Endothelial cell of hepatic sinusoid (primary cell): ENCODE measurements at regions not wholly inside any gene's neighbourhood (a gene's known extent, or its start where the extent isn't known, plus 50 kb on each side); places are given as distances from the start of the nearest gene placed in this dataset.
"Not testable (repeated sequence)": the region's sequence is repeated elsewhere in the genome, so short reads cannot be mapped to it uniquely, and the experiment has no call there.

ENCODE experiments used
- in situ Hi-C: cut with HindIII; loops from 2 replicates; pipeline ENCODE4 v1.10.0; 2017; ENCODE audit warnings: low sequenced_read_pairs

GRCh38 chr3:152656214-152656971 lies 178.5 kb upstream of the P2RY1 start:
- in situ Hi-C loops: no loop called here

GRCh38 chr3:152656972-152657355 lies 178.0 kb upstream of the P2RY1 start:
- in situ Hi-C loops: no loop called here

GRCh38 chr3:152658977-152659720 lies 175.8 kb upstream of the P2RY1 start:
- in situ Hi-C loops: no loop called here

- in situ Hi-C loops: no loop called here
Measured at GRCh38 chr3:152662157-152662556, 172.8 kb upstream of the P2RY1 start.

- in situ Hi-C loops: no loop called here
Measured at GRCh38 chr3:152664766-152665165, 170.2 kb upstream of the P2RY1 start.

GRCh38 chr3:152667267-152667666 lies 167.7 kb upstream of the P2RY1 start:
- in situ Hi-C loops: no loop called here

- in situ Hi-C loops: no loop called here
Measured at GRCh38 chr3:152669560-152669959, 165.4 kb upstream of the P2RY1 start.

- in situ Hi-C loops: no loop called here
Measured at GRCh38 chr3:152671446-152672319, 163.2 kb upstream of the P2RY1 start.

GRCh38 chr3:152672320-152672649 lies 162.6 kb upstream of the P2RY1 start:
- in situ Hi-C loops: no loop called here

GRCh38 chr3:152676810-152677379 lies 158.0 kb upstream of the P2RY1 start:
- in situ Hi-C loops: no loop called here

GRCh38 chr3:152677491-152677890 lies 157.4 kb upstream of the P2RY1 start:
- in situ Hi-C loops: no loop called here

GRCh38 chr3:152682477-152682876 lies 152.5 kb upstream of the P2RY1 start:
- in situ Hi-C loops: no loop called here

GRCh38 chr3:152683521-152683999 lies 151.4 kb upstream of the P2RY1 start:
- in situ Hi-C loops: no loop called here

- in situ Hi-C loops: no loop called here
Measured at GRCh38 chr3:152684279-152684678, 150.7 kb upstream of the P2RY1 start.

GRCh38 chr3:152688313-152688712 lies 146.6 kb upstream of the P2RY1 start:
- in situ Hi-C loops: no loop called here

GRCh38 chr3:152692326-152692725 lies 142.6 kb upstream of the P2RY1 start:
- in situ Hi-C loops: not testable (repeated sequence)

- in situ Hi-C loops: not testable (repeated sequence)
Measured at GRCh38 chr3:152693521-152694250, 141.2 kb upstream of the P2RY1 start.

GRCh38 chr3:152695840-152696239 lies 139.1 kb upstream of the P2RY1 start:
- in situ Hi-C loops: no loop called here

GRCh38 chr3:152696962-152697361 lies 138.0 kb upstream of the P2RY1 start:
- in situ Hi-C loops: no loop called here

- in situ Hi-C loops: no loop called here
Measured at GRCh38 chr3:152703245-152703890, 131.6 kb upstream of the P2RY1 start.
